ENCODE measurements at regions not wholly inside any gene's neighbourhood (a gene's known extent, or its start where the extent isn't known, plus 50 kb on each side); places are given as distances from the start of the nearest gene placed in this dataset.

GRCh38 chr13:33764716-33765115, 53.2 kb upstream of the RFC3 start:
- Histone ChIP-seq H3K4me3 (no peak overlapping the region), H3K27me3 (no peaks in the 10 kb centered on the region), H3K36me3 (no peaks in the 10 kb centered on the region), H3K9me3 (no peaks in the 10 kb centered on the region), H3K27ac (no peak overlapping the region), H3K4me1 (no peaks in the 10 kb centered on the region)
- TF ChIP-seq CTCF (IDR thresholded peaks at IDR 0.05) = no peak
- 64 to 65% methylated on average over 3 of the region's 3 CpGs for WGBS, 2 donors
- FAIRE-seq (no peak), DNase-seq (no peak), ATAC-seq (no peak)
- intact Hi-C loops (cut with DNase I) = no loop called here

DNA sequence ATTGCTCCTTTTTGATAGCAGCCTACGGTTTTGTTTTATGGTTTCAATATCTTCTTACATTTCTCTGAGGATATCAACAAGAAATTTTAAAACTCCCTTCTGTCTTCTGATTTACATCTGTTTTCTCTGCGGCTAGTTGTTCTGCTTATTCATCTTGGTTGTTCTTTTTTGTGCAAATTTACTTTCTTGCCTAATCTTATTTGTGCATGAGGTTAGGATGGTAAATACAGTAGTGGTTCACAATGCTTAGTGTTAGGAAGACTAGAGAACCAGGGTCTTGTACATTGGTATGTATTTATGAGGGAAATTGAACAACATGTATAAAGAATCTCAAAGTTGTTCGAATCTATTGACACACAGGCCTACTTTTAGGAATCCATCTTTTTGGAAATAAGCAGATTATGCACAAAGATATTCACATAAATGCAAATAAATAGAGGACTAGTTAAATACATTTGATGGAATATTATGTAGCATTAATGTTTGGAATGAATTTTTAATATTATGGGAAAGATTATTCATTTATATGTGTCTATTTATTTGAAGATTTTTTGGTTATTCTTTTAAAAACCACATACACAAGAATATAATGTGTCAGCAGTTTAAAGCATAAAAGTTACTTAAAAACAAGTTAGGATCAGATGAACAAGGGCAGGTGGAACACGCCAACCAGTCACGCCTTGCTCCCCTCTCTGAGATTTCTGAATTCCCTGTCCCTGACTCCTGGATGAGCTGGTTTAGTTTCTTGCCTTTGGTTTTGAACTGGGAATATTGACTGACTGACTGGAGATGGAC, 51.4 kb upstream of the RFC3 start:
- FAIRE-seq (no peak), DNase-seq (no peak), ATAC-seq (no peak)
- intact Hi-C loops (cut with DNase I) = no loop called here
- H3K4me1 ChIP-seq = no peaks in the 10 kb centered on the region
- no peaks in the 10 kb centered on the region for H3K9me3 ChIP-seq
- no peaks in the 10 kb centered on the region for H3K27me3 ChIP-seq
- H3K4me3 ChIP-seq = no peak overlapping the region
- no peaks in the 10 kb centered on the region for H3K36me3 ChIP-seq
- H3K27ac ChIP-seq = no peak overlapping the region
- TF ChIP-seq CTCF (IDR thresholded peaks at IDR 0.05) = no peak
- 85 to 90% methylated on average over 5 of the region's 5 CpGs for WGBS, 2 donors

DNA sequence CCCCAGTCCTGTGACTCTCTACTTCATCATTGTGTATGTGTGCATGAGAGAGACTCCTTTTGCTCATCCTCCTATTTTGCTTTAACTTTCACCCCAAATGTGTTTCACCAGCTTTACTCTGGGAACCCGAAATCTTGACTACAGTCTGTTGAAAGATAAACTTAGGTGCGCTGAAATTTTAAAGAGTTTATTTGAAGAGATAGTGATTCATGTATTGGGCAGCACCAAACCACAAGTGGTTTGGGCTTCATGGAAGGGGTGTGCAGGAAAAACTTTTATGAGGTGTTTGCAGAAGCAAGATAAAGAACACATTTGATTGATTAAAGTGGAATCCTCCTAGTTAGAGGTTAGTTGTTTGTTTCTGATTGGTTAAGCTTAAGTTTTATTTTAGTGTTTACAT, 50.8 kb upstream of the RFC3 start:
- H3K27ac ChIP-seq = no peak overlapping the region
- TF ChIP-seq CTCF (IDR thresholded peaks at IDR 0.05) = no peak

More for the DNA sequence above, 50.8 kb upstream of the RFC3 start:
- intact Hi-C loops (cut with DNase I) = no loop called here
- Histone ChIP-seq H3K36me3 (no peaks in the 10 kb centered on the region), H3K4me3 (no peak overlapping the region), H3K27me3 (no peaks in the 10 kb centered on the region), H3K4me1 (no peaks in the 10 kb centered on the region), H3K9me3 (no peaks in the 10 kb centered on the region)
- DNase-seq (no peak), FAIRE-seq (no peak), ATAC-seq (no peak)
- 90 to 92% methylated on average over 2 of the region's 2 CpGs for WGBS, 2 donors

All from pancreas (tissue), 10 donors.